GM19397 (cell line): ENCODE measurements at regions not wholly inside any gene's neighbourhood (a gene's known extent, or its start where the extent isn't known, plus 50 kb on each side); places are given as distances from the start of the nearest gene placed in this dataset.
"Not testable (repeated sequence)": the region's sequence is repeated elsewhere in the genome, so short reads cannot be mapped to it uniquely, and the experiment has no call there.

Experiments used
- ATAC-seq: cut with Tn5 transposase; IDR thresholded peaks from one replicate; pipeline ENCODE4 v1.9.1; 2021; ENCODE audit warnings: mild to moderate bottlenecking, moderate library complexity; ENCODE audit not compliant: unreplicated experiment

GRCh38 chr5:53733853-53734252, 173.4 kb downstream of the NDUFS4 start:
- no peak for ATAC-seq

GRCh38 chr5:53738105-53738504, 177.7 kb downstream of the NDUFS4 start:
- no peak for ATAC-seq

- ATAC-seq, result no peak
Observed at GRCh38 chr5:53739111-53739510, 178.7 kb downstream of the NDUFS4 start.

- ATAC-seq, result no peak
Observed at GRCh38 chr5:53749621-53750020, 189.2 kb downstream of the NDUFS4 start.

GRCh38 chr5:53752282-53752681, 191.8 kb downstream of the NDUFS4 start:
- not testable (repeated sequence) for ATAC-seq

- ATAC-seq, result no peak
Observed at GRCh38 chr5:53766673-53767072, 206.2 kb downstream of the NDUFS4 start.

GRCh38 chr5:53777864-53778618, 217.6 kb downstream of the NDUFS4 start:
- no peak for ATAC-seq

- peak; percentile 54 for ATAC-seq
Observed at GRCh38 chr5:53779541-53779981, 219.1 kb downstream of the NDUFS4 start.

GRCh38 chr5:53782620-53783019, 222.2 kb downstream of the NDUFS4 start:
- ATAC-seq, result no peak

GRCh38 chr5:53783624-53784228, 223.3 kb downstream of the NDUFS4 start:
- ATAC-seq, result no peak

GRCh38 chr5:53784596-53784995, 224.2 kb downstream of the NDUFS4 start:
- ATAC-seq, result no peak

- ATAC-seq, result no peak
Observed at GRCh38 chr5:53785924-53786323, 225.5 kb downstream of the NDUFS4 start.

GRCh38 chr5:53790026-53790425, 229.6 kb downstream of the NDUFS4 start:
- ATAC-seq, result no peak

- ATAC-seq, result no peak
Observed at GRCh38 chr5:53792338-53792737, 231.9 kb downstream of the NDUFS4 start.

- ATAC-seq, result not testable (repeated sequence)
Observed at GRCh38 chr5:53799644-53800043, 239.2 kb downstream of the NDUFS4 start.

- not testable (repeated sequence) for ATAC-seq
Observed at GRCh38 chr5:53808392-53808791, 248.0 kb downstream of the NDUFS4 start.

GRCh38 chr5:53814819-53815218, 254.4 kb downstream of the NDUFS4 start:
- no peak for ATAC-seq

- ATAC-seq, result no peak
Observed at GRCh38 chr5:53815471-53815870, 255.0 kb downstream of the NDUFS4 start.

- ATAC-seq, result no peak
Observed at GRCh38 chr5:53817183-53817582, 256.7 kb downstream of the NDUFS4 start.

GRCh38 chr5:53819482-53819881, 259.0 kb downstream of the NDUFS4 start:
- no peak for ATAC-seq

- ATAC-seq, result peak; percentile 49
Observed at GRCh38 chr5:53820119-53820801, 259.8 kb downstream of the NDUFS4 start.

- ATAC-seq, result peak; percentile 81
Observed at GRCh38 chr5:53820802-53821171, 260.3 kb downstream of the NDUFS4 start.
